ENCODE measurements at regions not wholly inside any gene's neighbourhood (a gene's known extent, or its start where the extent isn't known, plus 50 kb on each side); places are given as distances from the start of the nearest gene placed in this dataset.
"Not testable (repeated sequence)": the region's sequence is repeated elsewhere in the genome, so short reads cannot be mapped to it uniquely, and the experiment has no call there.

DNA sequence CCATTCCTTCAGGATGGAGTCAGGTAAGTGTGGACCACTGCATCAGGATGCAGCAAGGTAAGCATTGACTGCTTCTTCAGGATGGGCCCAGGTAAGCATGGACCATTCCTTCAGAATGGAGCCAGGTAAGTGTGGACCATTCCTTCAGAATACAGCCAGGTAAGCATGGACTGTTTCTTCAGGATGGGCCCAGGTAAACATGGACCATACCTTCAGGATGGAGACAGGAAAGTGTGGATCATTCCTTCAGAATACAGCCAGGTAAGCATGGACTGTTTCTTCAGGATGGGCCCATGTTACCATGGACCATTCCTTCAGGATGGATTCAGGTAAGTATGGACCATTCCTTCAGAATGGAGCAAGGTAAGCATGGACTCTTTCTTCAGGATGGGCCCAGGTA, 89.4 kb upstream of the SPACA7 start:
- not testable (repeated sequence) for DNase-seq

DNA sequence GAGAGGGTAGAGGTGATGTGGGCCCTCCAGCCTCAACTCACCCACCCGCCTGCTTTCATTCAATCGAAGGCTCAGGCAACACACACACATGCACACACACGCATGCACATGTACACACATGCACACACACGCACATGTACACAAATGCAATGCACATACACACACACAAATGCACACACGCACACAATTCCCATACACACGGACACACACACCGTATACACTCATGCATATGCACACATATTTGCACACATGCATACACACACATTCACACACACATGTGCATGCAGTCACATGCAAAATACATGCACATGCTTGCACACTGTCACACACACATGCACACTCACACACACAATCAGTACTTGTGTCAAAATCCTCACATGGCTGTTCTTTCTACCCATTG, 55.9 kb upstream of the SPACA7 start:
- no peak for DNase-seq

DNA sequence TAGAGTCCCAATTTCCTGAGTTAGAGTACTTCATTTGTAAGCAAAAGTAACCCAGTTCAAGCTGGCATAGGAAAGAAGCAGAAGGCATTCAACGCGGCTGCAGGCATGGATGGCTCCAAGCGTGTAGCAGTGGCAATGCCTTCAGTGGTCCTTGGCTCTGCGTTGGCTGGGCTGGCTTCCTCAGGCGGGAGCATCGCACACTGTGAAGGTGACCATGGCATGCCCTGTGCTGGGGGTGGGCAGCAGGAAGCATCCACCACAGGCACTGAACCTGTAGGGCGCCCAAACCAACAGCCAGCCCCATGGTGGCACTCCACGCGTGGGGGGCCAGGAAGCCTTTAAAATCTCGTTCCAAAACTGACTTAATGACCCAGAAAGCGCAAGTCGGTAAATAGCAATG, 53.6 kb upstream of the SPACA7 start:
- no peak for DNase-seq

DNA sequence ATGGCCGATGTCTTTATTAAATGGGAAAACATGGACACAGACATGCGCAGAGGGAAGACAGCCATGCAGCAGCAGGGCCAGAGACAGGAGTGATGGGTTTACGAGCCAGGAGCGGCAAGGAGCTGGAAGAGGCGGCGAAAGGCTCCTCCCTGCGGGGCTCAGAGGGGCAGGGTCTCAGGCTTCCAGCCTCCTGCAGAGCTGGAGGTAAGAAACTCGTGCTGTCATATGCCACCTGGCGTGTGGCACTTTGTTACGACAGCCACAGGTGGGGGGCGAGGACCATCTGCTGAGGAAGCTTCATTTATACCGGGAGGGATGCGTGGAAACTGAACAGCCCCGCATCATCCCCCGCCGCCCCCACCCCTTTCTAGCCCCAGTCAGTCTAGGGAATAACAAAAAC, 52.0 kb upstream of the SPACA7 start:
- DNase-seq, result no peak

DNA sequence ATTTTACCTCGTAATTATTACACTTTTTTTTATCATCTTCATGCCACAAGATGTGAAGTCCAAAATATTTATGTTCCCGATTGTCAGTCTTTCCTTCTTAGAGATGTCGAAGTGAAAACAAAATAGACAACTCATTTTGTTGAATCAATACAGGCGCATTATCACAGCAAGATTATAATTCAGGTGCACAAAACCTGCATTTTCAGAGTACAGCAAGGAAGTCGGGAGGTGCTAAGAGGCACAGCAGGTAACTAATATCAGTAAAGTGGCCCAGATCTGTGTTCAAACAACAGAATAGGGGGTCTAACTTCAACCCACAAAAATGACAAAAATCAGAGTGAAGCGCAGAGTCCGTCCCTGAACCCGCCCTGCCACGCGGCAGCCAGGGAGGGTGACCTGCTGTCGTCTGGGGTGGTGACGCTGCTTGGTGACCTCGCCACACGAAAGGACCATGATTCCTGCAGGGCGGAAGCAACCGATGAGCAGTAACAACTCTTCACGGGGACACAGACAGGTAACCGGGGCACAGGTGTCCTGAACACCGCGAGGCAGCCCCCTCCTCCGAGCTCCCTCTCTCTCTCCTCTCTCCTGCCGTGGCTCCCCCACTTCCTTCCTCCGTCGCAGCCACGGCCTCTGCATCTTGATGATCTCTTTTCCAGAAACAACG, 50.9 kb upstream of the SPACA7 start:
- DNase-seq, result no peak

DNA sequence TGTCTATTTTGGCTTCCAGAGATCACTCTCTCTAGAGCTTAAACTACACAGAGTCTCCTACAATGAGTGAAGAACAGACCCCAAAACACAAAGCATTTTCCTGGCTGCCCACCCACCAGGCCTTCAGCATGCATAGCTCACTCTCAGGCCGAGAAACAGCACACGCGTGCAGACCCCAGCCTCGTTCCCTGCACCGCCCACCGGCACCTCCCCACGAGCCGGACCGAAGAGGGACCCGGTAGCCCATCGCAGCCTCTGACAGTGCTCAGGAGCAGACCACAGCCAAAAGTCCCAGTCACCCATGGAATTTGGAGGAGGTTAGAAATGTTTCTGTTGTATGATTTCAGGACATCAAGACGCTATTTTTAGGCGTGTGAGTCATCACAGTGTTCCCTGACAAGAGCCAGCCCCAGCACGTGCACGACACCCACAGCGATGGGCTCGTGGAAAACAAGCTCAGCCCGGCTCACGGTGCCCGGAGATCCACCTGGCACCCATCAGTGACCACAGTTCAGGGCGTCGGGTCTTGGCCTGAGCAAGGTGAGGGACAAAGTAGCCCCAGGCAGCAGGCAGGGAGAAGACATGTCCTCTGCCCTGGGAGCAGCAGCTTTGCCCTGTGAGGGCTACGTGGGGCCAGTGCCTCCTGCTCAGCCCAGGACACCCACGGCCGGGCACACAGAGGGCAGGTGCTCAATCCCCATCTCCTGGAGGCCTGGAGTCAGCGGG, 50.1 kb upstream of the SPACA7 start:
- no peak for DNase-seq

Measured in inflammatory macrophage (primary cell).